T-cell (primary cell): ENCODE measurements at regions not wholly inside any gene's neighbourhood (a gene's known extent, or its start where the extent isn't known, plus 50 kb on each side); places are given as distances from the start of the nearest gene placed in this dataset.

Experiments
- ATAC-seq, 4 experiments: fragments of 200-7000 bp in 3 of 4; fragments of 150-1000 bp in 1 of 4; cut with Tn5 transposase; replicated peaks in 1 of 4; 1 replicate in 3 of 4; 2 replicates in 1 of 4; pipeline ENCODE4 v1.10.0; 2021; ENCODE audit warnings: moderate library complexity in 3 of 4, mild to moderate bottlenecking in 2 of 4, moderate number of reproducible peaks in 1 of 4
- CTCF ChIA-PET, 2 donors: fragments of 300-600 bp; sonication (Branson Sonifier 250); formaldehyde crosslinking; loops; one replicate each; lab custom pipeline; 2022; ENCODE audit warnings: antibody characterized with exemption in 2 of 2; lab: Charles Lee
- POLR2A ChIA-PET, 2 donors: fragments of 300-600 bp; sonication (Branson Sonifier 250); formaldehyde crosslinking; loops; one replicate each; lab custom pipeline; 2022; ENCODE audit warnings: antibody characterized with exemption in 2 of 2; lab: Charles Lee
- DNase-seq, 35 experiments: peaks; one replicate each; pipeline versions ENCODE4 v3.0.0 to v3.0.0-alpha.2; 2013 to 2023
- H3K27ac ChIP-seq: one replicate; pipeline ENCODE4 v1.5.1; 2013; ENCODE audit warnings: low read length
- H3K27me3 ChIP-seq, 2 experiments: replicated peaks in 1 of 2; 1 replicate in 1 of 2; 2 replicates in 1 of 2; pipeline versions ENCODE4 v1.6.1 to v1.7.0; 2013; ENCODE audit warnings: low read length in 1 of 2, mixed read lengths in 1 of 2; ENCODE audit not compliant: control insufficient read depth in 2 of 2, insufficient read depth in 2 of 2; ENCODE audit errors: extremely low read depth in 1 of 2
- H3K36me3 ChIP-seq, 2 donors: 1 replicate in 1 of 2; 2 replicates in 1 of 2; pipeline versions ENCODE4 v1.6.1 to v1.7.0; 2013; ENCODE audit warnings: low read length in 1 of 2; ENCODE audit not compliant: control insufficient read depth in 2 of 2, insufficient read depth in 1 of 2; ENCODE audit errors: extremely low read depth in 1 of 2
- H3K4me1 ChIP-seq, 2 experiments: 1 replicate in 1 of 2; 2 replicates in 1 of 2; pipeline versions ENCODE4 v1.6.1 to v1.7.0; 2013; ENCODE audit warnings: low read length in 2 of 2, mixed read lengths in 1 of 2; ENCODE audit not compliant: insufficient read depth in 2 of 2, control insufficient read depth in 1 of 2; ENCODE audit errors: extremely low read depth in 1 of 2
- H3K4me3 ChIP-seq, 2 donors: 1 replicate in 1 of 2; 2 replicates in 1 of 2; pipeline versions ENCODE4 v1.5.1 to v1.7.0; 2013; ENCODE audit warnings: mild to moderate bottlenecking in 2 of 2, low read length in 1 of 2, moderate library complexity in 1 of 2; ENCODE audit not compliant: control insufficient read depth in 1 of 2; ENCODE audit errors: extremely low read depth in 1 of 2
- H3K9me3 ChIP-seq: 2 replicates; pipeline ENCODE4 v1.7.0; 2013
- H3K27ac Mint-ChIP-seq, 2 donors: one replicate each; pipeline ENCODE4 v1.8.0; 2020 to 2021; ENCODE audit warnings: mild to moderate bottlenecking in 2 of 2, mixed read lengths in 2 of 2
- H3K27me3 Mint-ChIP-seq, 2 donors: one replicate each; pipeline ENCODE4 v1.8.0; 2021 to 2022; ENCODE audit warnings: mixed read lengths in 2 of 2
- H3K36me3 Mint-ChIP-seq: one replicate; pipeline ENCODE4 v1.8.0; 2021; ENCODE audit warnings: mixed read lengths
- H3K4me1 Mint-ChIP-seq, 3 donors: one replicate each; pipeline ENCODE4 v1.8.0; 2020 to 2022; ENCODE audit warnings: mixed read lengths in 3 of 3, mild to moderate bottlenecking in 1 of 3
- H3K4me3 Mint-ChIP-seq, 3 donors: one replicate each; pipeline ENCODE4 v1.8.0; 2020 to 2022; ENCODE audit warnings: mild to moderate bottlenecking in 3 of 3, mixed read lengths in 3 of 3, moderate library complexity in 3 of 3
- H3K9me3 Mint-ChIP-seq, 3 donors: one replicate each; pipeline ENCODE4 v1.8.0; 2020 to 2022; ENCODE audit warnings: mixed read lengths in 3 of 3
- WGBS: methylation state at CpG from one replicate; pipeline ENCODE4 v1.1.5; 2013; ENCODE audit warnings: missing lambda C conversion rate; ENCODE audit not compliant: insufficient coverage; 5-methylcytosine and 5-hydroxymethylcytosine counted together

GRCh38 chrX:121236040-121236439, 188.6 kb downstream of the GLUD2 start:
- DNase-seq (no peak), ATAC-seq (no peak)
- Mint-ChIP-seq H3K9me3 (peaks cover 0 to 2% (median 0%) of the 10 kb centered on the region in 3 donors), H3K36me3 (no peaks in the 10 kb centered on the region), H3K4me1 (no peaks in the 10 kb centered on the region), H3K27me3 (peaks cover 0 to 12% of the 10 kb centered on the region in 2 donors), H3K4me3 (no peak overlapping the region), H3K27ac (no peak overlapping the region)
- Histone ChIP-seq H3K4me3 (no peak overlapping the region), H3K4me1 (no peaks in the 10 kb centered on the region), H3K27me3 (no peaks in the 10 kb centered on the region), H3K36me3 (no peaks in the 10 kb centered on the region), H3K27ac (no peak overlapping the region), H3K9me3 (no peaks in the 10 kb centered on the region)
- POLR2A ChIA-PET = no interaction called here
- CTCF ChIA-PET = no interaction called here
- WGBS = no CpG with 5 or more reads among the region's 1 CpG

- H3K27me3 Mint-ChIP-seq = peaks cover 0 to 23% of the 10 kb centered on the region in 2 donors
- H3K9me3 Mint-ChIP-seq = peaks cover 0 to 3% (median 2%) of the 10 kb centered on the region in 3 donors
- H3K27ac Mint-ChIP-seq = no peak overlapping the region
Measured at GRCh38 chrX:121238093-121238492, 190.7 kb downstream of the GLUD2 start.

GRCh38 chrX:121244511-121244910, 197.1 kb downstream of the GLUD2 start:
- Mint-ChIP-seq H3K27ac (no peak overlapping the region), H3K4me1 (no peaks in the 10 kb centered on the region), H3K4me3 (no peak overlapping the region), H3K36me3 (no peaks in the 10 kb centered on the region), H3K9me3 (peaks cover 0 to 3% (median 0%) of the 10 kb centered on the region in 3 donors), H3K27me3 (peaks cover 0 to 15% of the 10 kb centered on the region in 2 donors)
- Histone ChIP-seq H3K27me3 (no peaks in the 10 kb centered on the region), H3K27ac (no peak overlapping the region), H3K36me3 (no peaks in the 10 kb centered on the region), H3K4me1 (no peaks in the 10 kb centered on the region), H3K4me3 (no peak overlapping the region), H3K9me3 (no peaks in the 10 kb centered on the region)
- DNase-seq (no peak), ATAC-seq (no peak)
- CTCF ChIA-PET = no interaction called here
- no CpG with 5 or more reads among the region's 1 CpG for WGBS
- POLR2A ChIA-PET = no interaction called here

More at GRCh38 chrX:121238093-121238492, 190.7 kb downstream of the GLUD2 start:
- Mint-ChIP-seq H3K4me3 (no peak overlapping the region), H3K4me1 (no peaks in the 10 kb centered on the region), H3K36me3 (no peaks in the 10 kb centered on the region)
- no peak for DNase-seq
- POLR2A ChIA-PET = no interaction called here
- no peaks in the 10 kb centered on the region for H3K27me3 ChIP-seq
- no peak overlapping the region for H3K27ac ChIP-seq
- no peaks in the 10 kb centered on the region for H3K9me3 ChIP-seq
- ATAC-seq = no peak
- CTCF ChIA-PET = no interaction called here
- no peaks in the 10 kb centered on the region for H3K36me3 ChIP-seq
- no peaks in the 10 kb centered on the region for H3K4me1 ChIP-seq
- no peak overlapping the region for H3K4me3 ChIP-seq
- no CpG with 5 or more reads among the region's 1 CpG for WGBS

GRCh38 chrX:121245763-121246162, 198.4 kb downstream of the GLUD2 start:
- no peaks in the 10 kb centered on the region for H3K36me3 Mint-ChIP-seq
- POLR2A ChIA-PET = no interaction called here
- Histone ChIP-seq H3K27ac (no peak overlapping the region), H3K27me3 (no peaks in the 10 kb centered on the region), H3K4me1 (no peaks in the 10 kb centered on the region), H3K36me3 (no peaks in the 10 kb centered on the region), H3K9me3 (no peaks in the 10 kb centered on the region), H3K4me3 (no peak overlapping the region)
- no peak overlapping the region for H3K4me3 Mint-ChIP-seq
- peaks cover 0 to 11% of the 10 kb centered on the region in 2 donors for H3K27me3 Mint-ChIP-seq
- H3K9me3 Mint-ChIP-seq = peaks cover 0 to 3% (median 0%) of the 10 kb centered on the region in 3 donors
- no peak overlapping the region for H3K27ac Mint-ChIP-seq
- CTCF ChIA-PET = no interaction called here
- DNase-seq = no peak
- no peak for ATAC-seq
- no peaks in the 10 kb centered on the region for H3K4me1 Mint-ChIP-seq

GRCh38 chrX:121254336-121254735, 206.9 kb downstream of the GLUD2 start:
- Mint-ChIP-seq H3K4me1 (no peaks in the 10 kb centered on the region), H3K9me3 (peaks cover 0 to 10% (median 0%) of the 10 kb centered on the region in 3 donors), H3K27ac (no peak overlapping the region), H3K36me3 (no peaks in the 10 kb centered on the region), H3K4me3 (no peak overlapping the region), H3K27me3 (peaks cover 1 to 23% of the 10 kb centered on the region in 2 donors)
- no CpG with 5 or more reads among the region's 4 CpGs for WGBS
- H3K27me3 ChIP-seq = no peaks in the 10 kb centered on the region
- no peaks in the 10 kb centered on the region for H3K9me3 ChIP-seq
- no peaks in the 10 kb centered on the region for H3K4me1 ChIP-seq
- DNase-seq (no peak), ATAC-seq (no peak)
- no peak overlapping the region for H3K27ac ChIP-seq
- POLR2A ChIA-PET = no interaction called here
- CTCF ChIA-PET = no interaction called here
- H3K4me3 ChIP-seq = no peak overlapping the region
- no peaks in the 10 kb centered on the region for H3K36me3 ChIP-seq

GRCh38 chrX:121256647-121257046, 209.2 kb downstream of the GLUD2 start:
- ATAC-seq = no peak
- no peaks in the 10 kb centered on the region for H3K36me3 Mint-ChIP-seq
- Histone ChIP-seq H3K9me3 (no peaks in the 10 kb centered on the region), H3K4me3 (no peak overlapping the region), H3K4me1 (no peaks in the 10 kb centered on the region), H3K36me3 (no peaks in the 10 kb centered on the region), H3K27ac (no peak overlapping the region), H3K27me3 (no peaks in the 10 kb centered on the region)
- no peak overlapping the region for H3K4me3 Mint-ChIP-seq
- no peak overlapping the region for H3K27ac Mint-ChIP-seq
- peaks cover 1 to 22% of the 10 kb centered on the region in 2 donors for H3K27me3 Mint-ChIP-seq
- no CpG with 5 or more reads among the region's 2 CpGs for WGBS
- peaks cover 0 to 10% (median 0%) of the 10 kb centered on the region in 3 donors for H3K9me3 Mint-ChIP-seq
- no peak for DNase-seq
- ChIA-PET POLR2A (no interaction called here), CTCF (interaction anchor here in 1 of 2 donors (0.7 kb wide), 1 partner anchor 1261 kb away, joined by 3 read pairs; no protein-coding TSS in a partner anchor)
- H3K4me1 Mint-ChIP-seq = no peaks in the 10 kb centered on the region

- H3K9me3 ChIP-seq = no peaks in the 10 kb centered on the region
- no peak for ATAC-seq
- DNase-seq = no peak
- Mint-ChIP-seq H3K27me3 (peaks cover 1 to 18% of the 10 kb centered on the region in 2 donors), H3K4me3 (no peak overlapping the region), H3K36me3 (no peaks in the 10 kb centered on the region), H3K4me1 (no peaks in the 10 kb centered on the region), H3K9me3 (no peaks in the 10 kb centered on the region), H3K27ac (no peak overlapping the region)
- H3K4me1 ChIP-seq = no peaks in the 10 kb centered on the region
- H3K27me3 ChIP-seq = no peaks in the 10 kb centered on the region
- ChIA-PET POLR2A (no interaction called here), CTCF (no interaction called here)
- no peak overlapping the region for H3K4me3 ChIP-seq
- no peaks in the 10 kb centered on the region for H3K36me3 ChIP-seq
- H3K27ac ChIP-seq = no peak overlapping the region
Measured at GRCh38 chrX:121258545-121258944, 211.1 kb downstream of the GLUD2 start.
